Islet of Langerhans (tissue), 1 donor: ENCODE measurements at regions not wholly inside any gene's neighbourhood (a gene's known extent, or its start where the extent isn't known, plus 50 kb on each side); places are given as distances from the start of the nearest gene placed in this dataset.

Experiments used
- FAIRE-seq: peaks from one replicate; lab custom pipeline; 2011; peaks lifted over from hg19 to GRCh38; lab: Jason Lieb, UNC

DNA sequence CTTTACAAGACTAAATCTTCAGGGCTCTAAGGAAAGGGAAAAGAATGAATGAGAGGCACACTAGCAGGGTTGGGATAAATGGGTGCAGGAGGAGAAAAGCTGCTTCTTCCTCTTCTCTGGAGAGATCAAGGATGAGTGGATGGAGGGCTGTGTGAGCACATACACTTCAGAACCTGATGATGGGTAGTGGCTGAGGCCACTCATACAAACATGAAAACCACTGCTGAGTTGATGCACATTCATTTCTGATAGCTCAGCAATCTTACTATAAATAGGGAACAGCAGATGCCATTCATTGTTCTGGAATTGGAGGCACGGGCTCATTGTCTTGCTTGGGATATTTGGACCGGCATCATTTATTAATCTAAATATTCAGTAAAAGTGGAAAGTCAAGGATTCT, 152.4 kb upstream of the KCTD1 start:
- no peak for FAIRE-seq

DNA sequence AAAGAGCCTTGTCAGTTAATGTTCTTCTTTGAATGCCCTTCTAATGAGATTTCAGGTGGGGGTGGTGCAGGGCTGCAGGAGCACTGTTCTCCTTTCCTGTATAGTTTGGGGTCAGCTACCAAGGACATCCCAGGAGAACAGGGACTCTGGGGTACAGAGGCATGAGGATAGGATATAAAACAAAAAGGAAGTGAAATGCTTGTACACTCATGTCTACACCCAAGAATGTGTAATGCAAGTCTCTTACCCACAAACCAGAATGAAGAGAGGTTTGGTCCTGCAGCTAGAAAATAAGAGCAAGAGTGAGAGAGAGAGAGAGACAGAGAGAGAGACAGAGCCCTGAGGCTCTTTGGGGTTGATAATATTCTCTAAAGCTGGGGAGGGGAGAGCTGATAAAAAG, 151.8 kb upstream of the KCTD1 start:
- no peak for FAIRE-seq

DNA sequence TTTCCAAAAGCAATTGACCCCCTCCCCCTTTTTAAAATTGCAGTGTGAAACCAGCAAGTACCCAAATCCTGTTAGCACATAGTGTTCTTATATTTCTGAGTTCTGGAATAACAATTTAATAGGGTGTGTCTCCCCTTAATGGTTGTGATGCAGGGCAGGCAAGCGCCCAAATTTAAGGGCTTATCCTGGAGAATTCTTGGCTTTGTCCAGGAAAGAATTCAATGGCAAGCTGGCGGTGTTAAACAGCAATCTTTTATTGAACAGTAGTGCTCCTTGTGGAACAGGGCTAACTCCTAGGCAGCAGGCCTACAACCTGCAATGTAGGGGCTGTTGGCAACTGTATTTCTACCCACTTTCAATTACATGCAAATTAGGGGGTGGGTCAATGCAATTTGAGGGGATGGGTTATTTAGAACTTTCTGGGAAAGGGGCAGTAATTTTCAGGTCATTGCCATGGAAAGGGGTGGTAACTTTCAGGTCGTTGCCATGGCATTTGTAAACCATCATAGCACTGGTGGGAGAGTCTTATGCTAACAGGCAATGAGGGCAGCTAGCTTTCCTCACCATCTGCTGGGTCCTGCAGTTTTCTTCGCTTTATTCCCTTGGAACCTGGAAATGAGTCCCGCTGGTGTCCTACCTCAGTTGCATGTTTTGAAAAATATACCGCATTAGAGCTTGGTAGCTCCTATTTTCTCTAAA, 149.0 kb upstream of the KCTD1 start:
- FAIRE-seq, result no peak

DNA sequence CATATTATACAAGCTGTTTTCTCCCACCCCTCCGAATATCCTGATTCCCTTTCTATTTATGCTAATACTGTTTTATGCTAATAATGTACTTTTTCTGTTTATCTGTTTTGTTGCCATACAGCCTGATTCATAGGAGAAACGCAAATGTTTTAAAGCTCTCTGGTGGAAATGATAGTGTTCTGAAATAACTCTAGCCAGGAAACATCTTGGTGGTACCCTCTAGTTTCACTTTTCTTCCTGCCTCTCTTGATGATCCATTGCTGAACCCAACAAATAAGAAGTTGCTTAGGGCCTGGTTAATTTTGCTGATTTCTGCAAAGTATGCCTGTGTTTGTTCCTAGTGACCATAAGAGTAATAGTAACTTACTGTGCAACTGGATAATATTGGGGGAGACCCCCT, 148.4 kb upstream of the KCTD1 start:
- no peak for FAIRE-seq

DNA sequence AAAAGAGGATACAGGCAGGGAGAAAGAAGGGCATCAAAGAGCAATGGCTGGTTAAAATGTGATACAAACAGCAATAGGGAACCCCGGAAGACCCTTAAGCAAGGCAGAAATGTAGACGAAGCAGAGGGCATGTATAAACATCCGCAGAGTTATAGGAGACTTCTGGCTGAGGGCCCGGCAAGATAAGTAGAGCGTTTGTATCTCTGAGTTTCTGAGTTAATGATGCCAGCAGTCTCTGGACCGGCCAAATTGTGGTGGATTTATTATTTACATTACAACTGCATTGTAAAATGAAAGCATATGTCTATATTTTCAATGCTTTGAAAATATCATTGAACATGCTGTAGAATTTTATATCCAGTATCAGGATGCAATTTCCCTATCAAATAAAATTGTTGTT, 148.0 kb upstream of the KCTD1 start:
- no peak for FAIRE-seq

DNA sequence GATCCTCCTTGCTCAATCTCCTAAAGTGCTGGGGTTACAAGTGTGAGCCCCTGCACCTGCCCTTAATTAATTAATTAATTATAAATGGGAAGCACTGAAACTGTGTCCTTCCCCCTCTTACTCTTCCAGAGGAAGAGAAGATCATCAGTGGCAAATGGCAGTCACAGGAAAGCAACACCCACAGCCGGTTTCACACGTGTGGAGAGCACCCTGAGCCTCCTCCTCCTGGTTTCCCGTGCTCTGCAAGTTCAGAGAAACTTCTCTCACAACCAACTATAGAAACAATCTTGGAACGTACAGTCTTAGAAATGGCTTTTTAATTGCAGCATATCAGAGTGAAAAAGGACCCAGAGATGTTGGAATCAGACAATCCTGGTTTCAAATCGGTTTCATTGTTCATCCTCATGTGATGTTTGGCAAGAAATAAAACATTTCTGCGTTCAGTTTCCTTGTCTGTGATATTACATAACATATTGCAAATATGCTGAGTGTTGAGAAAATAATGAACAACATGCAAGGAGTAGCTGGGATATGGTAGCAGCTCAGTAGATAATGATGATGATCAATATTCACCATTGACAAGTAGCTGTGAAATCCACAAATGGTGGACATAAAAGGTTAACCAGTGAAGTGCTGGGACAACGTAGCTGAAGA, 141.0 kb upstream of the KCTD1 start:
- FAIRE-seq, result no peak

DNA sequence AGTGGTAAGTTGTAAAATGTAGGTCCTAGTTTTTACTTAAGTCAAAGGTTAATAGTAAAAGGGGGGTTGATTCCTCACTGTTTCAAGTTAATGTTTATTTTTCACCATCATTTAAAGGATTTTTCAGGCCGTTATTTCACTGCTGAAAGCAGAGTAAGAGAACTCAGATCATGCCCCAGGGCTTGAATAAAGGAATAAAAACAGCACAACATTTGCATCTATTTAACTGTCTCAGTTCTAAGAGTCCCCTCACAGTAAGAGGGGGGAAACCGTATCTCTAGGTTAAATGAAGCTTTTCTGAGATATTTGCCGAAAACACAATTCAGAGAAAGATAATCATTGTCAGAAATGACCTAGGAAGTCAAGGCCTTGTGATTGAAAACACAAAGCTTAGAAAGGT, 138.2 kb upstream of the KCTD1 start:
- no peak for FAIRE-seq

DNA sequence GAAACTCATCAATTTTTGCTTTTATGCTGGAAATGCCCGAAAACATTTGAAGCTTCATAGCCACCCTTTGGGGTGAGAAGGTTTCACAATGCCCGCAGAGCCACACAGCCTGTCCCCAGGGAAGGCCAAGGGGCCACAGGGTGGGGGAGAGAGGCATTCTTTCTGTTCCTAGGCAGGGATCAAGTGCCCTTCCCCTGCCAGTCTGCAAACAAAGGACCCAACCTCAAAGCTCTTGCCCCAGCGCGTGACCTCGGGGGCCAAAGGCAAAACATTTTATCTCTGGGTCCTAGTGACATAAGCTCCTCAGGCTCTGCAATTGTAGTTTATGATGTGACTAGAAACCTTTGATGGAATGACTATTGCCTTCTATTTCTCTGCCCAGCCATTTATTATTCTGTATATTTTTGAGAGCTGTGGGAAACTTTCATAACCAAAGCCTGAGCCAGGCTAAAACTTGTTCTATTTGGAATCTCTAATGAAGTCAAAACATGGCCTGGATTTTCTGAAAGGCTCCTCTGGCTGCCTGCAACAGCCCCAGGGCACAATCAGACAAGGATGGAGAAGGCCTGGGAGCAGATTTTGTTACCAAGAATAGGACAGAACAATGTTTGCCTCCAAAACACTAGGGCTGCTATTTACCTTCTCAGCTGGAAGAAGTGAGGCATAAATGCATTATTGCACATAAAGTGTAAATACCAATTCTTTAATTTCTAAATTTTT, 137.2 kb upstream of the KCTD1 start:
- no peak for FAIRE-seq

DNA sequence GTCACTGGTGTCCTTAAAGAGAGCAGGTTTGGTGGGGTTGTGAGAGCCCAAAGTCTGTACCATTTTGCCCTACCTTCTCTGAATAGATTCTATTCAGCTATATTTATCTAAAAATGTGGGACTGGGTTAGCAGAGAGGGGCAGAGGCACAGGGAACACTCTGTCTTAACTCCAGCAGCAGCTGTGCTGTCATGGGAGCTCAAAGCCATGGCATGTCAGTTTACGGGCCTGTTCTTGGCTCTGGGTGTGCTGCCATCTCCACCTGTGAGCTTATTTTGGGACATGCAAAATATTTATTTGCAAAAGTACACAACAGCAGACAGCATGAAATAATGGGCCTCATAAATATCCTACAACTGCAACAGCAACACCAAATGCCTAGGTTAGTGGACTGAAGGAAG, 129.6 kb upstream of the KCTD1 start:
- FAIRE-seq, result no peak

DNA sequence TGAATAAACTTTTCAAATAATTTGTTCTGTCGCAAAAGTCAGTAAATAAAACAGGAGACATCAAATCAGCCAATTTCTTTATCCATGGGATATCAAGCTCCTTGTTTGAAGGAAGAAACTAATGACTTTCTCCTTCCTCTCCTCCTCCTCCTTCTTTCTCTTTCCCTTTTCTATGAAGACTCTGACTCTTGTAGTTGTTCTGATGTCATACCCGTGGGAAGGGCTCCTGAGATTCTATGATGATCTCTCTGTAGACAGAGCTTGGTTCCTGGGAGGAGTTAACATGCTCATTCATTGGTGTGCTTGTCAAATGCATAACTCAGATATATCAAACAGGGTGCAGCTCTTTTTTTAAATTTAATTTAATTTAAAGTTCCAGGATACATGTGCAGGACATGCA, 118.7 kb upstream of the KCTD1 start:
- FAIRE-seq, result no peak

DNA sequence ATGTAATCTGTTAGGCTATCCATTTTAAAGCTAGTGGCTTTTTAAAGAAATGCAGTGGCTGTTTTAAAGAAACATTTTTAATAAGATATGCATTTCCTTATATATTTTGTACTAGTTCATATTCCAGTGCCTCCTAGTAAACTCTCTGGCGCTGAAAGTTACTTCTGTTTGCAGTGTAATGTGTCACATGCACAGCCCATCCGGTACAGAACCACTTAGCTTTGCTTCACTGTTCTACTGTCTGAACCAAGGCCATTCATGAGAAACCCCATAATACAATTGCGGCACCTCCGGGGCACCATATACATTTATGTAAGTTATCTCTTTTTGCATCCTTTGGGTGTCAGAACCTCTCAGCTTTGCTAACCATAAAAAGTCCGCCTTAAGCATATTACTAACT, 114.6 kb upstream of the KCTD1 start:
- FAIRE-seq, result no peak

DNA sequence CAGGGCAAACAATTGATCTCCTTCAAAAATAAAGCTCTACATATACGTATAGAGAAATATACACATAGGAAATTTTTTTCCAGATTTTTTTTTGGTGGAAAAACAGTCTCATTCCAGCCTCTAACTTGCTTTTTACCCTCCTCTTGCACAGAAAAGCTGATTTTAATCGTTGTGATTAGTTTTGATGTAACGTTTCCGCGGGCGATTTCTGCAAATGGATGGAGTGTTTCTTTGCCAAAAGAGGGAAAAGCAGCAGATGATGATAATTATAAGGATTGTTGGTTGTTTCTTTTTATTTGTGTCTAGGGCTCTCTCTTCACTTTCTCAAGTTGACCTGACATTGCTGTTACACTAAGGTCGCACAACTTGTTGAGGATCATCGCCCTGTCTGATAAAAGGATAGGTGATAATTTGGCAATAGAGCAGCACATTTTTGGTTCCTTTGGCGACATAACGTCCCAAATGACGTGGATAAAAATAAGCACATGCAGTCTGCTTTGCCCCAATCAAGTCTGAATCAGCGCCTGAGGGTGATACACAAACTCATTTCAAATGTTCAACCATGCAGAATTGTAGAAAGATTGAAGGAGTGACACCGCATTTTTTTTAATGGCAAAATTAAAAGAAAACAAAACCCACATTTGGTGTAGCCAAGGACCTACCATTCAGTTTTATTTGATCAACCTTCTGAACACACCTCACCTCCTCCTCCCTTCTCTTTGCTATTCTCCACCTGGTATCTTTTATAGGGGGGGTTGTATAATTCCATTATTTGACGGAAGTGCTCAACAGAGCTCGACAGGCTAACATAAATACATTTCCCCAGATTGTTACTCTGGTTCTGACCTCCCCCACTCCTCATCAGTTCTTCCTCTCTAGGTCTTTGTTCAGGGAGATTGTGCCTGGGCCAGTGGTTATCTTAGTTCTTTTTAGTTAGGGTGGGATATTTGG, 109.6 kb upstream of the KCTD1 start:
- no peak for FAIRE-seq

DNA sequence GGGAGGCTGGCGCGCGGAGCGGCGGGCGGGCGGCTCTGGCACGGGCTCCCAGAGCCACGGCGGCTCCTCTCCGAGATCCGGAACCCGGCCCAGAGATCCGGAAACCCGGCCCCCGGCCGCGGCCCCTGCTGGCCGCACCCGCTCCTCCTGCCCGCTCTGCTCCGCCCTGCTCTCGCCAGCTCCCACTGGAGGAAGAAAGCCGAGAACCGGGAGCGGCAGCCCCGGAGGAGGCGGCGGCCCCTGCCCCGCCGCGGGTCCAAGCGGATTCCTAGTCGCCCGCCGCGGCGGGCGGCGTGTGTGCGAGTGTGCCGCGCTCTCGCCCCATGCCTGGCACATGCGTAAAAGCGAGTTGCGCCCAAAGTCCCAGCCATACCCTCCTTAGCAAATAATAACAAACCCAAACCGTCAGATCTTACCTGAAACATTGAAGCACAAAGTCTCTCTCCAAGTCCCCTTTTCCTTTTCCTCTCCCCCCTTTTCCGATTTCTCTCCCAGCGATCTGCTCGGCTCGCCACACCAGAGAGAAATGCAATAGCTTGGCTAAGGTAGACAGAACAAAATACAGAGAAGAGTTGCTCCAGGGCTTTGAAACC, 108.7 kb upstream of the KCTD1 start:
- no peak for FAIRE-seq

DNA sequence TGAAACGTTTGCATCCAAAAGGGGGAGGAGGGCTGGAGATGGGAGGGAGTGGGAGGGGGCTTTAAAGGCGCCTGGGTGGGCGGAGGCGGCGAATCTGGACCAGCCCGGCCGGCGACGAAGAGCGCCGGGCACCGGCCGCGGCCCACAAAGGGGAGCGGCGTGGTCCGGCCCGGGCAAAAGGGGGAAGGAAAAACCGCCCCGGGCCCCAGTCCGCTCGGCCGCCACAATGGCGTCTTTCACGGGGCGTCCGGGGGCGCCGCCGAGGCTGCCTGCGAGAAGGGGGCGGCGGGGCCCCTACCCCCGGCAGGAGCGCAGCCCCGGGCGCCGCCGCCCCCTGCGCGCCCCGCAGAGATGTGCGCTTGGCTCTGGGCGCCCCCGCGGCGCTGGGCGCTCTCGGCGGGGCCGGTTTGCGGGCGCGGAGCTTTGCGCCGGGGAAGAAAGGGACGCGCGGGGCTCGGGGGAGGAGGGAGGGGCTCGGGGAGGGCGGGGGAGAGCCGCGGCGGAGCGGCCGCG, 108.1 kb upstream of the KCTD1 start:
- no peak for FAIRE-seq

DNA sequence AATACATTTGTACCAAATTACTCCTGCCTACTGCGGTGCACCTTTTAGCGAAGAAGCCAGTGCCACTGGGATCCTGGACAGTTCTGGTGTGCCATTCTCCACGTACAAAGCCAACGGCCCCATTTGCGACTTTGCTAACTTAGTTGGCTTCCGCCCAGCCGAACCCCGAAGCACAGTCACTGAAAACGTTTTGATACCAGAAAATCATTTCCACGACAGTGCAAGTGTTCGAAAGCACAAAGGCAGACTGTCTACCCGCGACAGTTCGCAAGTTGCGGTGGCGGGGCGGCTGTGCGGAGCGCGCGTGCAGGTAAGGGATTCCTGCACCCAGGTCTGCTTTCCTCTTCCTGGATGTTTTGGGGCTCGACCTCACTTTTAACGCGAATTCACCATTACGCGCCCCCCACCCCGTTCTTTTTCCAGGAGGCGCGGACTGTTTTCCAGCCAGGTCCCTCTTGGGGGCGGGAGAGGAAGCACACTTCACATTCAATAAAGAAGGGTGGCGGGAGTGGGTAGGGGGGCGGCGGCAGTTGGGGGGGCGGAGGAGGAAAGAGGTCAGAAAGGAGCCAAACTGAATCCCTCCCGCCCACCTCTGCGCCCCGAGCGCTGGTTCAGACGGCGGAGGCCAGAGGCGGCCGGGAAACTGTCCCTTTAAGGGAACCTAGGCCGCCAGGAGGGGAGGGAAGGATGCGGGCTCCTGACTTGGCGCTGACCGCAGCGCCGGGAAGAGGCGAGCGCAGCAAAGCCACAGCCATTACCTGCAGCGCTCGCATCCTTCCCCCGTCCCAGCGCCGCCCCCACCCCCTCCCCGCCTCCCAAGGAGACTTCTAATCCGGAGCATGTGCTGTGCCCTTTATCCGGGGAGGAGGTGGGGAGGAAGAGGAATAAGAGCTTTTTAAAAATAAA, 107.4 kb upstream of the KCTD1 start:
- FAIRE-seq, result no peak

DNA sequence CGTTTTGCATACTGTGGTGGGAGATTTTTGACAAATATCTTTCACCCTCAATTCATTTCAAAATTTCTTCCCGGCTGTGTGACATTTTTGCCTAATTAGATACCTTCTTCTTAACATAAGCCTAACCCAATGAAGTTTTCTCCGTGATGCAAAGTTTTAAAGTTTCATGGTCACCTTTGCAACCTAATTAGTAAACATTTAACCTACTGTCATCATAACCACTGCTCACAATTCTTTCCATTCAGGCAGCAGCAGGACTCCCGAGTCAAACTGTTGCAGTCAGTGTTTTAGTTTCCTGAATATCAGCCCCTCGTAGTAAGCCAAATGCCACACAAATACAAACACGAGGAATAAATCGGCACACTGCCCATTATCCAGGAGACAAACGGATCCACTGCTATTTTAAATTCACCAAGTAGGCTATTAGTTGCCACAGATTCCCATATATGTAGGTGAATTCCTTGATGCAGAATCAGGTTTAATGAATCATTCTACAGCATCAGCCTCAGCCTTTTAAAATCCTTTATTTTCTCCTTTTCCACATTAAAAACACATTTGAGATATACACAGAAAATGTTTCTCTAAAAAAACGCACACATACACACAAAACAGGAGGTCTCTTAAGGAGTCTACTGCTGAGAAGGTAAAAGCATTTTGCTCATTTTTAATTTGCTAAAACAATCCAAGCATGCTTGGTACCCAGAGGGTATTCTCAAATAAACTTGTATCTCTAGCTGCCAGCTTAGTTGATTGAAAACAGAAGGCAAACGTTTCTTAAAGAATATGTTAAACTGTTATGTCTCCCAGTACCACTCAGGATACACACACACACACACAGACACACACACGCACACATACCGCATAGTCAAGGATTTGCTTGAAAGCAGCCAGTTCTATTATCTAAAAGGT, 106.5 kb upstream of the KCTD1 start:
- FAIRE-seq, result no peak

DNA sequence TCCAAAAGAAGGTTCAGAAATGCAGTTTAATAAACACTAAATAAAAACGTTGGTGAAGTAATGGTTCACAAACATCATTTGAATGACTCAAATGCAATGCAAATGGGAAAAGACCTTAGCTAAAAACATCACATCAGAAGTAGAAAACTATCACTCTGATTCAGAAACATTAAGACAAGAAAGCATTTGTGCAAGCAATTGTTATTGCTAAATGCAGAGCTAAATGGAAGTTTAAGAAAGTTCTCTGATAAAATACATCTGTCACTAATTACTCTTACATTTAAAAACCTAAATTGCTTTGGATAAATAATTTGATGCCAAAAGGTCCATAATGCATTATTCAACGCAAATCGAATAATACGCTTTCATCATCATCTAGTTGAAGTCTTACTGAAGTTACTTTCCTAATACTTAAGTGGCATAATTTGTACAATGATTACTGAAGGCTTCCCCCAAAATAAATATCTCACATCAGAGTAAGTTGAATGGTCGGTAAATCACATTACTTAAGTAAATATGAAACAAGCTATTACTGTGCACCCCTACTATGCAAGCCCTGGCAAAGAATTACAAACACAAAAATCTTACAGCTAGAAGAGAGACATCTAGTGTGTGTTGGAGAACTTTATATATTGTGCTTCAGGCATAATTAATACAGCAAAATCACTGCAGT, 105.7 kb upstream of the KCTD1 start:
- no peak for FAIRE-seq

DNA sequence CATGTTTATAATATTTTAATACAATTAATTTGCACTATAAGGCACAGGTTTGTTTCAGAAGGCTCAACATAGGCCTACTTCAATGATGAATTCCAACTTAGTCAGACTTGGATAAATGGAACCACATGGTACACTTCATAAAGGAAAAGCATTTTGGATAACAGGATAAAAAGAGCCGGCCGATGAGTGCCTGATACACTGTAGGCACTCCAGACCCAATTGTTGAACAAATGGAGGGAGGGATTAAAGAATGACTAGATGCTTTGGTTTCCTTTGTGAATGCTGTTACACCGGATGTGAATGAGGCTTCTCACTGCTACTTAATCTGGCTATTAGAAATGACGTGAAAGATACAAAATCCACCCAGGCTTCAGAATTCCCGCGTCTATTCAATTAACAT, 104.1 kb upstream of the KCTD1 start:
- FAIRE-seq, result no peak
